Erythroblast (primary cell): ENCODE measurements at regions not wholly inside any gene's neighbourhood (a gene's known extent, or its start where the extent isn't known, plus 50 kb on each side); places are given as distances from the start of the nearest gene placed in this dataset.
"Not testable (repeated sequence)": the region's sequence is repeated elsewhere in the genome, so short reads cannot be mapped to it uniquely, and the experiment has no call there.

ENCODE experiments used
- DNase-seq, 2 experiments: peaks; one replicate each; lab custom pipeline; 2025; lab: John Stamatoyannopoulos, UW
- GATA1 ChIP-seq: IDR thresholded peaks from 2 replicates; pipeline ENCODE4 v1.6.1; 2011; ENCODE audit warnings: low read depth, mild to moderate bottlenecking, control low read depth, low read length, moderate library complexity
- POLR2A ChIP-seq: IDR thresholded peaks from 2 replicates; pipeline ENCODE4 v1.6.1; 2011; ENCODE audit warnings: mild to moderate bottlenecking, low read length

DNA sequence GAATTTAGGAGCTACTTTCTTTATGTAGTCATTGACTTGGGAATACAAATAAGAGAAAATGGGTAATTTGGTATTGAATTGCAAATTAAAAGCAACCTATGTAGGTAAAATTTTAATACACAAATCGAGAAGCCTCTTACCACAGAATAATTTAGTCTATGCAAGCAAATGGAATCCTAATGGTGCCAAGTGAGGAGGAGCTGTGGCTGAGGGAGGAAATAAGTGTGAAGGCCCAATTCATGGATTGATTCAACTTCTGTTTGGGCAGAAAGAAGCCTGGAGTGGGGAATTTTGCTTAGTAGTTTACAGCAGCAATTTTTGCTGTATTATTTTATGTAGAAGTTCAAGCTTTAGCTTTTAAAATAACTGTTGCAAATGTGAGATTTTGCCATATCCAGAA, 291.9 kb downstream of the OXSM start:
- TF ChIP-seq GATA1: no peak
- no peak for DNase-seq

DNA sequence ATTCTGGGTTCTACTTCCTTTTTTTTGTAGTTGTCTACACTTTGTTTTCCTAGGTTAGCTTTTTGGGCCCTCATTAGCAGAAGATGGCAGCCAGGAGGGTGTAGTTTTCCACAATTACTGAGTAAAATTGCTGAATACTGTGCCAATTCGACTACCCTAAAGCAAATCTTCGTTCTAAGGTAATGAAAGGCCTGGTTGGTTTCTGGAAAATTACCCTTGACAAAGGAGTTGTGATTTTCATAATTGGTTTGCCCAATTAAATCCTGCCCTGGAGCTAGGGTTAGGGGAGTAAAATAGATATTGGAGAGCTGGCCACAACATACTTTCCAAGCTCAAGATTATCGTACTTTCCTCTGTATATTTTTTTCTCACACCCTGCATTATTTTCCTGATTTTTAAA, 293.0 kb downstream of the OXSM start:
- no peak for TF ChIP-seq POLR2A
- TF ChIP-seq GATA1: no peak
- DNase-seq: no peak

DNA sequence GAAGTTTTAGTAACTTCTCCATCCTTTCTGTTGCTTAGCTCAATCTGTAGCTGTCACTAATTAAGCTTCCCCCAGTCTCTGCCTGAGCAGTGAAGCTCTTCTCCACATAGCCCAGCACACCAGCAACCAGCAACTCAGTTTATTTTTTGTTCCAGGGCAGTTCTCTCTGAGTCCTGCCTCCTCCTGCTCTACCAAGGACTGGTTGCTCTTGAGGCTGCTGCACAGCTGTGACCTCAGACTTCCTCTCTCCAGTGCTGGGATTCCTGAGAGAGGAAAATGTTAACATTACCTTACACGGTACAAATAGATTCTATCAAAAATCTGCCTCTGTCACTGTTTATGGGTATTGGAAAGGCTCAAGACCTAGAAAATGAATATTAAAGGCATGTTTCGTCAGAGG, 294.7 kb downstream of the OXSM start:
- no peak for TF ChIP-seq GATA1
- no peak for TF ChIP-seq POLR2A
- no peak for DNase-seq

DNA sequence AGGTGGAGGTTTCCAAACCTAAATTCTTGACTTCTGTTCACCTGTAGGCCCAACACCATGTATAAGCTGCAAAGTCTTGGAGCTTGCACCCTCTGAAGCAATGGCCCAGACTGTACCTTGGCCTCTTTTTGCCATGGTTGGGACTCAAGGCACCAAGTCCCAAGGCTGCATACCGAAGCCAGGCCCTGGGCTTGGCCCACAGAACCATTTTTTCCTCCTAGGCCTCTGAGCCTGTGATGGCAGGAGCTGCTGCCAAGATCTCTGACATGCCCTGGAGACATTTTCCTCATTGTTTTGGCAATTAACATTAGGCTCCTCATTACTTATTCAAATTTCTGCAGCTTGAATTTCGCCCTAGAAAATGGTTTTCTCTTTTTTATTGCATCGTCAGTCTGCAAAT, 297.9 kb downstream of the OXSM start:
- no peak for TF ChIP-seq POLR2A
- no peak for TF ChIP-seq GATA1
- DNase-seq: no peak

DNA sequence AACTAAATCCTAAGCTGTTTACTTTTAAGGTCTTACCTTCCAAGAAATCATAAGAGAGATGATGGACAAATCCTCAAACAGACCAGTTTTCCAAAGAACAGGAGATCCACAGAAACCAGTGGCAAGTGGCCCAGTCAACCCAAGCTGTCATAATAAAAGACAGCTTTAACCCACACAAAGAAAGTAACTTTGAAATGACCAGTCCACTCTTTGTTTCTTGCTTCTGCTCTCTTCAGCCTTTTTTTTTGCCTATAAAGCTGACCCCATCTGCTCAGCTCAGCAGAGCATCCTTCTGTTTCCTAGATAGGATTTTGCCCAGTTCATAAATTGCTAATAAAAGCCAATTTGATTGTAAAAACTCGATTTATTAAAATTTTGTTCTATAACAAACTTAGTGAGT, 299.4 kb downstream of the OXSM start:
- no peak for DNase-seq
- no peak for TF ChIP-seq GATA1
- no peak for TF ChIP-seq POLR2A

DNA sequence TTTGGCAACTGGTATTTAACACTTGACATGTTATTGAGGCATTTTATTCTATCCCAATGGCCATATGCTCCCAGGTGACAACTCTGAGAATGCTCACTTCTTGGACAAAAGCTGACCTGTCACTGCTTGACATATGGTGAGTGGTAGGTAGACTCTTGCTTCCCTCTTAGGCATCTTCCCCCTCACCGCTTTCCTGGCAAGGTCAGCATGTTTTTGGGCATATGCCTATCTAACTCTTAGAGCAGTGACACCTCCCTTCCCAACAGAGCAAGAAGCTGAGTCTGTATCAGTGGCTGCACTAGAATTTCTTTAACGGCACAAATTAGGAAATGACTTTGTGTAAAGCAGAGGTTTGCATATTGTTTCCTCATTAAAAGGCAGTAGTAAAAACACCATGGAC, 300.7 kb downstream of the OXSM start:
- TF ChIP-seq GATA1 (no peak), POLR2A (no peak)

DNA sequence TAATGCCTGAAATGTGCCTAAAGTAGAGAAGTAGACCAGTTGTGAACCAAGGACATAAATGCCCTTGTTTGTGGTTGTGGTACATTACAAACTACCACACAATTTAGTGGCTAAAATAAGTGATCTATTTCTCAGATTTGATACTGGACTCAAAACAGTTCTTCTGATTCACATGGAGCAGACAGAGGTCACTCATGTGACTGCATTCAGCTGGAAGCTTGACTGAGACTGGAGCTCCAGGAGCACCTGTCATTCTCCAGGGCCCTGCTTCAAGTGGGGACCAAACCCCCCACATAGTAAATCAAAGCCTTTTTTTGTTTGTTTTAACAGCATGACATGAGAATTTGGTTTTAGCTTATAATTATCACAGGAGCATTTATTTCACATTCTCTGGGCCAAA, 301.2 kb downstream of the OXSM start:
- TF ChIP-seq POLR2A: no peak
- no peak for TF ChIP-seq GATA1
- DNase-seq: no peak

More for the DNA sequence above, 300.7 kb downstream of the OXSM start:
- DNase-seq: no peak

DNA sequence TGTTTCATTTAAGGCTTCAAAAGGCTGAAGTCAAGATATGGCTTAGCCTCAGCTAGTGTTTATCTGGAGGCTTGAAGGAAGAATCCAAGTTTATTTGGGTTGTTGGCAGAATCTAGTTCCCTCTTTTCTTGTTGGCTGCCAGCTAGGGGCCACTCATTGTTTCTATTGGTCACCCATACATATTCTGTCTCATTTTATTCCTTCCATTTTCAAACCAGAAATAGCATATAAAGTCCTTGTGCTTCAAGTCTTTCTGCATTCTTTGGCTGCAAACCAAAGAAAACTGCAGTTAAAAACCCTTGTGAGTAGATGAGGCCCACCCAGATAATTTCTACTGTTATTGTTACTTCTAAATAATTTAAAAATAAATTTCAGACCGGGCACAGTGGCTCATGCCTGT, 301.7 kb downstream of the OXSM start:
- no peak for DNase-seq
- TF ChIP-seq POLR2A: no peak
- no peak for TF ChIP-seq GATA1

DNA sequence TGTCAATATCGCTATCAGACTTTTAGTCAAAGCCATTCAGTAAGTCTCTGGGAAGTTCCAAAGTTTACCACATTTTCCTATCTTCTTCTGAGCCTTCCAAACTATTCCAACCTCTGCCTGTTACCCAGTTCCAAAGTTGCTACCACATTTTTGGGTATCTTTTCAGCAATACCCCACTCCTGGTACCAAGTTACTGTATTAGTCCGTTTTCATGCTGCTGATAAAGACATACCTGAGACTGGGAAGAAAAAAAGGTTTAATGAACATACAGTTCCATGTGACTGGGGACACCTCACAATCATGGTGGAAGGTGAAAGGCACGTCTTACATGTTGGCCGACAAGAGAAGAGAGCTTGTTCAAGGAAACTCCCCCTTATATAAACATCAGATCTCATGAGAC, 307.2 kb downstream of the OXSM start:
- DNase-seq: not testable (repeated sequence)

DNA sequence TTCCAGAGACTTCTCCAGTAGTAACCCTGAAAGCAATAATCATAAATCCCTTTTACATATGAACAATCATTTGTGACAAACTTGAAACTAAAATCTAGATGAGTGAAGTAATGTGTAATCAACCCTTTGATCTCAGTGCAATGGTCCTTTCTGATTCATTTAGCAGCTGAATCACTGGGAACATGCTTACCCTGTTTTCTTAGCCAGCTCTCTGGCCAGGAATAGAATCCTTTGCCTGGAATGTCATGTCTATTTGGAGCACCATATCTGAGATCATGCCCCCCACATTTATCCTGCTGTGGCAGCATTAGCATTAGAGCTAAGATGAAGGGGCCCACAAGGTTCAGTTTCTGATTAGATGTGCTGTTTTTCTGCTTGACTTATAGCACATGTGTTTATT, 309.8 kb downstream of the OXSM start:
- no peak for DNase-seq
- TF ChIP-seq GATA1: no peak
- no peak for TF ChIP-seq POLR2A

DNA sequence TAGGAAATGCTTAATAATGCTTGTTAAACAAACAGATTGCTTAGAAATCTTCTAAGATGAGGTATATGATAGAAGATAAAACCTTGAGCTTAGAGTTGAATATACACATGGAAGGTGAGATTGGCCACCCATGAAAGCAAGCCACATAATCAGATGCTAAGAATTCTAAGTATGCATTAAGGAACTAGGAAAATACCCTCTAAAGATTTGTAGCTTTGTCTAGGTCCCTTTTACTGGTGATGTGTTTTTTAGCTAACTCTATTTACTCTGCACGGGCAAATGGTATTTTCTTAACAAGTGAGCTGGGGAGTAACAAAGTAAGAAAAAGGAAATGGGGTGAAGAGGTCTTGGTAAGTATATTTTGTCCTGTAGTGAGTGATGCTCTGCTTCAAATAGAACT, 310.3 kb downstream of the OXSM start:
- no peak for DNase-seq
- TF ChIP-seq POLR2A: no peak
- no peak for TF ChIP-seq GATA1

DNA sequence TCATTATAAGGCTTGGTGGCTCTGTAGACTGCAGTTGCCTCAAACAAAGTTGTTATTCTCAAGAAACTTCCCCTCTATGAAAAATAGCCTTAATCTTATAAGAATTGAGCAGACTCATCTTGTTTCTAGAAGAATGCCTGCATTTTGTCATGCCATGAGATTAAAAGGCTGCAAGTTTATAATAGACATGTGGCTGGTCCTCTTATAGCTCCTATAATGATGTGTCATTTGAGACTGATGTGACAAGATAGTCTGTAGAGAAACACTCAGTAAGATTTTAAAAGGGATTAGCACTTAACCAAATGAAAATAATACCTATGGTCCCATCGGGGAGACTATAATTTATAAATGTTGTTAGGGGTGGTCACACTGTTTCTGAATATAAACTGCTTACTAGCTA, 312.5 kb downstream of the OXSM start:
- no peak for DNase-seq

DNA sequence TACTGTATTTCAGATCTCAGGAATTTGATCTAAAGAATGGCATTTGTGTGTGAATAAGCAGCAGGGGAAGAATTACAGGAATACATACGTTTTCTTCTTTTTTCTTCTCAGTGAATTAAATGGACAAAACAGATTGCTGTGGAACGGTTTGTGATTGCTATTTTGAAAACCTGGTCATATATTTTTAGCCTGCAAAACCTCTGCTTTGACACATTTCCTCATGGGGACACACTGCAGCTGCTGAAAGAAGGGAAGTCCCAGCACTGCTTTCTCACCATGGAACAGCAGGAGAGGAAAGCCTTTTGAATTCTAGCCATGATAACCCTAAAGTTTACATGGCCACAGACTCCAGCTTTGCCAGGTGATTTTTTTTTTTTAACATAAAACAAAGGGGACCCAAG, 315.0 kb downstream of the OXSM start:
- DNase-seq: no peak
- TF ChIP-seq GATA1: no peak
- TF ChIP-seq POLR2A: no peak

More for the DNA sequence above, 312.5 kb downstream of the OXSM start:
- TF ChIP-seq GATA1: no peak
- TF ChIP-seq POLR2A: no peak

DNA sequence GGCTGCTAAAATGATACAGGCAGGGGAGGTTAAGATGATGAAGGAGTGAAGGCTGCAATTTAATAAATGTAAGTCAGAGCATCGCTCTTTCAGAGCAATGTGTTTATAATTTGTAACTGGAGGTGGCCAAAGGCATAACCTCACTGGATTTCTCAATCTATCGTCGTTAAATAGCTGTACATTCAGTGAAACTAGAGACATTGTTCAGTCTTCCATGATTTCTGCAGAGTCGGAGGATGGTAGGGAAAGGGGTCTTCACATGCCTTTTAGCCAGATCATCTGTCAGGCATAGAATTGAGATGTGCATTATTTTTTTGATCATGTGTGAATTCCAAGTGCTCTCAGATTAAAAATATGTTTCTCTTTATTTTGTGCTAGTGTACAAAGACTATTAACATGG, 315.4 kb downstream of the OXSM start:
- DNase-seq: no peak
- no peak for TF ChIP-seq GATA1
- no peak for TF ChIP-seq POLR2A

DNA sequence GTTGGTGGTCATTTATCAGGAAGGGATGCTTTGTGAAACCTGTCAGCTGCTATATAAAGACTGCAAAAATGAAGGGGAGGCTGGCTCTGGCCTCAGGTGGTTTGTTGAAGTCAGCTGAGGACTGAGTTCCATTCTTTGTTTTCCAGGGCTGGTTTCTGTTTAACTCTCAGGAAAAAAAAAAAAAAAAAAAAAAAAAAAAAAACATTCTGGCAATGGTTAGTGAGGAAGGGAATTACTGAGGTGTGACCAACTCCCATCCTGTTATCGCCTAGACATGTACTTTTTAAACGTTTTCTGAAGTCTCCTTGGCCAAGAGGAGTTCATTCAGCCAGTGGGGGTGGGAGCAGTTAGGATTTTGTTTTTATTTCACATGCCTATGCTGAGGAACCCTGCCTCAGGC, 316.3 kb downstream of the OXSM start:
- TF ChIP-seq POLR2A (no peak), GATA1 (no peak)
- DNase-seq: no peak

DNA sequence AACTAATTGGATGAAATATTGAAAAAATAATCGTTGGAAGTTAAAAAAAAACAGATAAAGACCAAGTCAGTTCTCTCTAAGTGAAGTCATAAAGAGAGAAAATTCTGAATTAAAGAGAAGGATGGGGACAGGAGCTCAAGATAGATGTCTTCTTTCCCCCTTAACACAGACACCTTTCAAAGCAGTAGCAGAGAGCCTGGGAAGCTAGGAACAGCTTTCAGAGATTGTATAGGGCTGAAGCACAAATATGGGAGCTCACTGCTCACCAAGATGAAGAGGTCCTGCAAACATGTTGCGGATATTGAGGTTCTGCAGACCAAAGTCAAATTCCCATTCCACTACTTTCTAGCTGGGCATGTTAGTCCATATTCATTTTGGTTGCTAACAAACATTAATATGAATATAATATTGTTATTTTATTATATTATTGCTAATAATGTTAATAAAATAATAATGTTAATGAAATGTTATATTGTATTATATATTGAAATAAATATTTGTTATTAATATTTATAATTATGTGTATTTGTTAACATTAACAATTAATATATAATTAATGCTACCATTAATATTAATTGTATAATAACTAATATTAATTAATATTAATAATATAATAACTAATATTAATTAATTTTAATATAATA, 319.1 kb downstream of the OXSM start:
- no peak for TF ChIP-seq POLR2A
- no peak for TF ChIP-seq GATA1
- no peak for DNase-seq
